Adipocyte (in vitro differentiated cells): ENCODE measurements at regions not wholly inside any gene's neighbourhood (a gene's known extent, or its start where the extent isn't known, plus 50 kb on each side); places are given as distances from the start of the nearest gene placed in this dataset.
A peak's percentile ranks its signal among the peaks of the same experiment; 100 is the strongest.

Experiments
- DNase-seq: peaks from one replicate; pipeline ENCODE4 v3.0.0-alpha.2; 2015; ENCODE audit warnings: low read depth
- H3K27me3 ChIP-seq: replicated peaks from 2 replicates; pipeline ENCODE4 v1.7.0; 2013; ENCODE audit warnings: mild to moderate bottlenecking, low read length, moderate library complexity; ENCODE audit not compliant: control insufficient read depth, insufficient read depth
- H3K36me3 ChIP-seq: 2 replicates; pipeline ENCODE4 v1.7.0; 2013; ENCODE audit warnings: low read length, mild to moderate bottlenecking, moderate library complexity; ENCODE audit not compliant: control insufficient read depth, insufficient read depth, severe bottlenecking
- H3K4me1 ChIP-seq: 2 replicates; pipeline ENCODE4 v1.7.0; 2013; ENCODE audit warnings: mild to moderate bottlenecking, low read length, moderate library complexity; ENCODE audit not compliant: control insufficient read depth, insufficient read depth
- H3K4me3 ChIP-seq: 2 replicates; pipeline ENCODE4 v1.7.0; 2013; ENCODE audit warnings: mild to moderate bottlenecking, low read length, moderate library complexity
- H3K9ac ChIP-seq: 2 replicates; pipeline ENCODE4 v1.7.0; 2013; ENCODE audit warnings: mild to moderate bottlenecking, low read length, moderate library complexity
- H3K9me3 ChIP-seq: 2 replicates; pipeline ENCODE4 v1.7.0; 2013; ENCODE audit warnings: mild to moderate bottlenecking, low read length, moderate library complexity; ENCODE audit not compliant: control insufficient read depth

DNA sequence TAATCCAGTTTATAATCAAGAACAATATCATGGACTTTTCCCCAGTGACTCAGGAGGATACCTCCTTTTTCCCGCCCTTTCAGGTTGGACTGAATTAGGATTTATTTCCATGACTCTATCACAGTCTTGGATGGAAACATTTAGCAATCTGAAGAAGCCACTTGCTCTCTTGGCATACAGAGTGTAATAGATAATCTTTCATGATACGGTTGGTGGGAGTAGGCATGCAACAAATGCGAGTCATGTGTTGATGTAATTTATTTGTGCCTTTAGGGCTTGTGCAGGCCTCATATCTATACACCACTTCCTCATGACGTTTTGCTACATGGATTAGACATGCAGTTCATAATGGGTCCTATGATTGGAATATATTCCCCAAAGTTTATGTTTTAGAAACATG is 54.2 kb upstream of the MCTP2 start:
- Histone ChIP-seq H3K4me3 (no peak overlapping the region), H3K27me3 (no peaks in the 10 kb centered on the region), H3K9ac (no peak overlapping the region), H3K36me3 (no peaks in the 10 kb centered on the region), H3K9me3 (no peaks in the 10 kb centered on the region), H3K4me1 (no peaks in the 10 kb centered on the region)
- peak; percentile 9 for DNase-seq

- Histone ChIP-seq H3K27me3 (no peaks in the 10 kb centered on the region), H3K9ac (no peak overlapping the region), H3K36me3 (no peaks in the 10 kb centered on the region), H3K4me3 (no peak overlapping the region), H3K4me1 (no peaks in the 10 kb centered on the region), H3K9me3 (no peaks in the 10 kb centered on the region)
- no peak for DNase-seq
Observed at GRCh38 chr15:94175420-94175819, 55.9 kb upstream of the MCTP2 start.

DNA sequence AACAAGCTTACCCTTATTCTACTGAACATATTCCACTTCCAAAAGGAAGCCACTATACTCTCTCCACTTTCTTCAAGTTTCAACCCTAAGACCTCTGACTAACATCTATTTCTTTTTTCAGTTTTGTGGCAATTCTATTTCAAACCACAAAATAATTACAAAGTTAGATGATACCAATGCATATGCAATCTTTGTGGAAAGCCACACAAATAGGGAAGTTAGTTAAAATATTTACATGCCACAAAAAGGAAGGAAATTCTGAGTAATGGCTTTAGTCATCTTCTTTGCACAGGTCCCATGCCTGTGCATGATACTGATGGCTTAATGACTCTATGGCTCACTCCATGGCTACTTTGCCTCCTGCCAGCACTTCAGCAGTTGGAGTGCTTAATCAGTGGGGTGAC is 57.0 kb upstream of the MCTP2 start:
- no peak overlapping the region for H3K9ac ChIP-seq
- no peaks in the 10 kb centered on the region for H3K4me1 ChIP-seq
- peak; percentile 28 for DNase-seq
- no peaks in the 10 kb centered on the region for H3K36me3 ChIP-seq
- no peaks in the 10 kb centered on the region for H3K27me3 ChIP-seq
- no peak overlapping the region for H3K4me3 ChIP-seq
- H3K9me3 ChIP-seq = no peaks in the 10 kb centered on the region

DNA sequence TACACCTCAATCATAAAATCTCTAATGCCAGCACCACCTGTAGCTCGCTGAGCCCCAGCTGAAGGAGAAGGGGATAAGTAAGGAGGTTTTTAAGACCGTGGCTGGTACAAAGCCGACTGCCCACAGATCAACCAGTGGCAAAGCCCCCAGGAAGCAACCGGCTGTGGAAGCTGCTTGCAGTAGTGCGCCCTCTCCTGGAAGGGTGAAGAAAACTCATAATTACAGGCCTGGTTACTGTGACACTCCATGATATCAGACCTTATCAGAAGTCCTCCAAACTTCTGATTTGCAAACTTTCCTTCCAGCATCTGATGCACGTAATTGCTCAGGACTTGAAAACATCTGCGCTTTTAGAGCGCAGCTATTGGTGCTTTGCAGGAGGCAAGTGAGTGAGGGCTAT is 63.1 kb upstream of the MCTP2 start:
- Histone ChIP-seq H3K4me3 (no peak overlapping the region), H3K9me3 (no peaks in the 10 kb centered on the region), H3K4me1 (no peaks in the 10 kb centered on the region), H3K36me3 (no peaks in the 10 kb centered on the region), H3K27me3 (no peaks in the 10 kb centered on the region), H3K9ac (no peak overlapping the region)
- DNase-seq = no peak

DNA sequence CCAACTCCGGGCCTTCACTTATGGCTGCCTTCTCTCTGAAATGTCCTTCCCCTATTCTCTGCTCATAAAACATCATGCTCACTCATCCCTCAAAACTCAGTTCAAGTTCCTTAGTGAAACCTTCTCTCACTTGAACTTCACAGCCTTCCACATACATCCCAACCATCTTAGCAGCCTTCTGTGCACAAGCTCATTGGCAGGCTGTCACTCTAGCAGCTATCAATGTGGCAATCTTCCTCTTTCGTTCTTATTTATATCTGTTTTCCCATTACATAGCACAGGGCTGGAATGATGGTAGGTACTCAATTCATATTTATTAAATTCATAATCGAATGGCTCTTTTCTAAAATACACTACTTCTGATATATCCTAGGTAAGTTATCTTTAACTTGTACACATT is 66.4 kb upstream of the MCTP2 start:
- no peaks in the 10 kb centered on the region for H3K36me3 ChIP-seq
- no peak for DNase-seq
- H3K9me3 ChIP-seq = no peaks in the 10 kb centered on the region
- H3K9ac ChIP-seq = no peak overlapping the region
- H3K27me3 ChIP-seq = no peaks in the 10 kb centered on the region
- H3K4me3 ChIP-seq = no peak overlapping the region
- H3K4me1 ChIP-seq = no peaks in the 10 kb centered on the region

GRCh38 chr15:94164202-94164807 is 67.1 kb upstream of the MCTP2 start:
- H3K36me3 ChIP-seq = no peaks in the 10 kb centered on the region
- peak; percentile 78 for DNase-seq
- no peak overlapping the region for H3K4me3 ChIP-seq
- no peaks in the 10 kb centered on the region for H3K9me3 ChIP-seq
- no peak overlapping the region for H3K9ac ChIP-seq
- no peaks in the 10 kb centered on the region for H3K27me3 ChIP-seq
- no peaks in the 10 kb centered on the region for H3K4me1 ChIP-seq

DNA sequence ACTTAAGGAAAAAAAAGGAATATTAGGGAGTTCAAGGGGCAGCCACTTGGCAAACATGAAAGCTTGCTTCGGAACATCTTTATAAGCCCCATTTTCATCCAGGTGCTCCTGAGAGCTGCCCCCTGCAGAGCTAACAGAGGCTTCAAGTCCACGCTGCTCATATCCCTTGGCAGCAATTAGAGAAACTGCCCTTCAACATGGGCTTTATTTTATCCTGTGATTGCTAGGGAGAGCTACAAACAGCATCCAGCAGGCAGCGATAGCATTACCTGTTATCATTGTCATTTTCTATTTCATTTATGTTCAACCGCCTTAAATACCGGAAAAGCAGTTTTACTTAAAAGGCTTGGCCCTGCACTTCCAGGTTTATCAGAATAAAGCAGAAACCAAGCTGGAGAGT is 68.4 kb upstream of the MCTP2 start:
- no peak for DNase-seq
- Histone ChIP-seq H3K9ac (no peak overlapping the region), H3K36me3 (no peaks in the 10 kb centered on the region), H3K4me3 (no peak overlapping the region), H3K27me3 (no peaks in the 10 kb centered on the region), H3K4me1 (no peaks in the 10 kb centered on the region), H3K9me3 (no peaks in the 10 kb centered on the region)

- Histone ChIP-seq H3K9me3 (no peaks in the 10 kb centered on the region), H3K4me1 (no peaks in the 10 kb centered on the region), H3K9ac (no peak overlapping the region), H3K4me3 (no peak overlapping the region), H3K27me3 (no peaks in the 10 kb centered on the region), H3K36me3 (no peaks in the 10 kb centered on the region)
- DNase-seq = no peak
Observed at GRCh38 chr15:94154255-94154654, 77.1 kb upstream of the MCTP2 start.

DNA sequence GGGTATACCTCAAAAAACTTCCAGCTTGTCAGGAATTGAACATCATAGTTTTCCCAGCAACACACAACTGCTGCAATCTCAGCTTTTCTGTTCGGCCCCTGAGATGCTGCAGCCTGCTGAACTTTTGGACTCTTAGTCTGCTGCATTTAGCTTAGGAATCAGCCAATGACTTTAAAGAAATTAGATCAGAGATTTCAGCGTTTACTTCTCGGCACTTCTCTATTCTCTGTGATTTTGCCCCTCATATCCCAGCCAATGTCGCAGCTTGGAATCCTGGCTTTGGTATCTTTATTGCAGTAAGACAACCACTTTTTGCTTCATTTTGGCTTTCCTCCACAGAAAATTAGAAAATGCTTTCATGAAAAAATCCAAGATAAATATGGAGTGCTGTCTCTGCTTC is 86.3 kb upstream of the MCTP2 start:
- H3K27me3 ChIP-seq = no peaks in the 10 kb centered on the region
- H3K9me3 ChIP-seq = no peaks in the 10 kb centered on the region
- no peak overlapping the region for H3K9ac ChIP-seq
- no peaks in the 10 kb centered on the region for H3K4me1 ChIP-seq
- H3K36me3 ChIP-seq = no peaks in the 10 kb centered on the region
- no peak overlapping the region for H3K4me3 ChIP-seq
- no peak for DNase-seq

DNA sequence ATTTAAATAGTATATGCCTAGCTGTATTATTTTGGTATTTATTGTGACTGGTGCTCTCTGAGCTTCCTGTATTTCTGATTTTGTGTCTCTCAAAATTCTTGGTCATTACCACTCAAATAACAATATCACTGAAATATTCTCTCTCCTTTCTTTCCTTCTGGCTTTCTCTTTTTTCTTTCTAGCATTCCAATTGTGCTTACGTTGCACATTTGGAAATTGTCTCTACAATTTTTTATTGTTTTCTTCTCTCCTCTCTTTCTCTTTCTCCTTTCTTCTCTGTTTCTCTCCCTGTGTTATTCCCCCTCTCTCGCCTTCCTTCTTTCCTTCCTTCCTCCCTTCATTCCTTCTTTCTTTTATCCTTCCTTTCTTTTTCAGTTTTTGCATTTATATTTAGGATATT is 89.6 kb upstream of the MCTP2 start:
- Histone ChIP-seq H3K36me3 (no peaks in the 10 kb centered on the region), H3K9ac (no peak overlapping the region), H3K4me1 (peaks cover 8% of the 10 kb centered on the region)

DNA sequence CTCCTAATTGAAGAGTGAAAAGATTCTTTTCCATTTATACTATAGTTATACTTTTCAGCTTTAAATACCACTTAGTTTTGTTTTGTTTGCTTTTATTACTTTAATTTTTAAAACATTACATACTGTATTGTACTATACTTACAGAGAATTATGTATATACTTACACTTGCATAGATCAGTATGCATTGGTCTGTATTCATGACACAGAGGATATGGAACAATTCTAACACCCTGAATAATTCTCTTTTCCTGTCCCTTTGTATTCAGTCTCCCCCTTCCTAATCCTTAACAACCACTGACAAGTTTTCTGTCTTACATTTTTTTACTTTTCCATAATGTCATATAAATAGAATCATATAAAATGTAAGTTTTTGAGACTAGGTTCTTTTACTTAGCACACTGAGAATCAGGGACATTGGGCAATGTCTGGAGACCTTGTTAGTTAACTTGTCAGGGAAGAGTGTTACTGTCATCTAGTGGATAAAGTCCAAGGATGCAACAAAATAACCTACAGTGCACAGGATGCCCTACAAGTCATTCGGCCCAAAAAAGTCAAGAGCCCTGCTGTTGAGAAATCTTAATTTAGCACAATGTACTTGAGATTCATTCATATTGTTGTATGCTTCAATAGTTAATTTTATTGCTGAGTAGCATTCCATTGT is 95.7 kb upstream of the MCTP2 start:
- Histone ChIP-seq H3K4me1 (peaks cover 33% of the 10 kb centered on the region), H3K9me3 (no peaks in the 10 kb centered on the region), H3K9ac (peak overlapping the region; percentile 43), H3K27me3 (no peaks in the 10 kb centered on the region), H3K4me3 (no peak overlapping the region), H3K36me3 (no peaks in the 10 kb centered on the region)
- no peak for DNase-seq

More for the DNA sequence above, 89.6 kb upstream of the MCTP2 start:
- Histone ChIP-seq H3K9me3 (no peaks in the 10 kb centered on the region), H3K27me3 (no peaks in the 10 kb centered on the region), H3K4me3 (no peak overlapping the region)
- DNase-seq = no peak

- H3K9ac ChIP-seq = no peak overlapping the region
- H3K27me3 ChIP-seq = no peaks in the 10 kb centered on the region
- H3K9me3 ChIP-seq = no peaks in the 10 kb centered on the region
- no peaks in the 10 kb centered on the region for H3K36me3 ChIP-seq
- H3K4me1 ChIP-seq = peaks cover 26% of the 10 kb centered on the region
- no peak overlapping the region for H3K4me3 ChIP-seq
- no peak for DNase-seq
Observed at GRCh38 chr15:94131875-94132274, 99.5 kb upstream of the MCTP2 start.
